ENCODE measurements at regions not wholly inside any gene's neighbourhood (a gene's known extent, or its start where the extent isn't known, plus 50 kb on each side); places are given as distances from the start of the nearest gene placed in this dataset.
"Not testable (repeated sequence)": the region's sequence is repeated elsewhere in the genome, so short reads cannot be mapped to it uniquely, and the experiment has no call there.

DNA sequence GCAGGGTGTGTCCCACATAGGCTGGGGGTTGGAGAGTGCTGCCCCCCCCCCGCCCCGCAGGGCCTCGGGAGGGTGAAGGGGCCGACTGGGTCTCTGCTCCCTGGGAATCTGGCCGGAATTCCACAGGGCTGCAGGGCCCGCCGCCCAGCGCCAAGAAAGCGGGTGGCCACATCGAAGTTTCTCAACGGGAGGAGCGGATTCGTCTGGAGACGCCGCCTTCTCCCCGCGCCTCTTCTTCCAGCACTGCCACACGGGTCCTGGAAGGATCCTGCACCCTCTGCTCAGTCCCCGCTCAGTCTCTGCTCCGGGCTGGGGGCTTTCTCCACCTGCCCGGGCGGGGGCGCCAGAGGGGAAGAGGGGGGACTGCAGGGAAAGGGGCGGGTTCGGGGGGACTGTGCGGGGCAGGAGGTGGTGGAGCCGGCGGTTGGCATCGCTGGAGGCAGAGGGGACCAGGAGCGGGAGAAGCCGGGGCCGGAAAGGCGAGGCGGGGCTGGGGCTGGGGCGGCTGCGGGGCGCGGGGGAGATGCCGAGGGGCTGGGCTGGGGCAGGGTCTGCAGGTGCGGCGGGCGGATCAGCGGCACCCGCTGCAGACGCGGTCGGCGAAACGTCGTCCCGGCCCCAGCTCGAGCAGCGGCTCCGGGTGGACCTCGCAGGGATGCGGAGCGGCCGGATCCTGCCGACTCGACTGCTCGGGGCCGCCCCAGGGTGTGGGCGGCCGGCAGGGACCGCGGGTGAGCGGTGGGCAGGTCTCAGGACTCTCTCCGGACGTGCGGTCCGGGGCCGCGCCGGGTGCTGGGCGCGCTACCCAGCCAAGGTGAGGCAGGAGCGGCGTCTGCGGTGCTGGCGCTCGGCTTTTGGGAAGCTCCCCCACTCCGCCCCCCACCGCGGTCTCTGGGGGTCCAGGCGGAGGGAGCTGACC is 811.4 kb upstream of the TMEM132C start:
- no peak for DNase-seq

DNA sequence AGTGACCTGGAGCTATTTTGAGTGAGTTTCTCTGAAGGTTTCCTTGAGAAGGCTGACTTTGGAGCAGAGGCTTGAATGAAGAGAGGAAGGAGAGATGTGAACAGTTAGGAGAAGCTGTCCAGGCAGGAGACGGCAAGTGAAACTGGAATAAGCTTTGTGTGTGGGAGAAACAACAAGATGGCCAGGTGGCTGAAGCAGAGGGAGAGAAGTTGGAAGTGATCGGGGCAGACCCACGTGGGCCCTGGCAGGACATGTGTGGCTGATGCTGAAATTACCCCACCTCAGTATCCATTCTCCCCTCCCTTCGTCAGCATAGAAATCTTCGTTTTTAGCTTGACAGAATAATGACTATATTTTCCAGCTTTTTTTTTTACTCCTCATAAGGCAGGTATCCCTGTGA is 809.2 kb upstream of the TMEM132C start:
- no peak for DNase-seq

DNA sequence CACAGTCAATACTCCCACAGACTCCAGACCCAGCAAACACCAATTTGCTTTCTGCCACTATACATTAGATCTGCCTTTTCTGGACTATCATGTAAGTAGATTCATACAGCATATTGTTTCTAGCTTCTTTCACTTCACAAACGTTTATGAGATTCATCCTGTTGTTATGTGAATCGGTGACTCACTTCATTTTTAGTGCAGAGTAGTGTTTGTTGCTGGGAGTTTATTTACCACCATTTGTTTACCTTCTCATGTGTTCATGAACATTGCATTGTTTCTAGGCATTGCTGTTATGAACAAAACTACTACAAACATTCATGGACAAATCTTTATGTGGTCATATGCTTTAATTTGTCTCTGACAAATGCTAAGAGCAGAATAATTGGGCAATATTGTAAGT is 807.8 kb upstream of the TMEM132C start:
- no peak for DNase-seq

DNA sequence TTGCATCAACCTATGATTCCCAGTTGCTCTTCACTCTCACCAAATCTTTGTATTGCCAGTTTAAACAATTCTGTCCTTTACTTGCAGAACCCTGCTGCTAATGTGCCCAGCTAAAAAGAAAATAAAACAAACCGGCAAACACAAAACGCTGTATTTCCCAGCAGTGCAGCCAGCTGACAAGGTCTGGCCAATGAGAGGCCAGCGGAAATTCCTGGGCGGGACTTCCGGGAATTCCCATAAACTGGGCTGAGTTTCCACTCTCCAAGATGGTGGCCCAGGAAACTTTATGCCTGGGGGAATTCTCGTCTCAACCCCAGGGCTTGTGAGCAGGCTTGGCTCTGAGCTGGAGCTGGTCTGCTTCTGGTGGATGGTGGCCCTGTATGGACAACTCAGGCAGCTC is 807.3 kb upstream of the TMEM132C start:
- DNase-seq: no peak

DNA sequence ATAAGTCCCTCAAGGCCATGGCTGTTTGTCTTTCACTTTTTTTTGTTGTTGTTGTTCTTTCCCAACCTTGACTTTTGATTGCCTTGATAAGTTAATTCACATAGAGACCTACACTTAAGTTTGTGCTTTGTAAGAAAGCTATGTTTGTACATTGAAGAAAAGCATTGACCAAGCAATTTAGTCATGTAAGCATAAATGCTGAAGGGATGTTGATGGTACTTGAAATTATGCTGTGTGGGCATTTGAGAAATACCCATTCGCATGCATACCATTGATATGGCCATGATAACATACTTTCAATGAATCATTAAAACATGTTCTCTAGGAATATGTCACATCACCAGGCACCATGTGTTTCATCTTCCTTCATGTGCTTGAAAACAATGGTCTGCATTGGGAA is 803.7 kb upstream of the TMEM132C start:
- no peak for DNase-seq

DNA sequence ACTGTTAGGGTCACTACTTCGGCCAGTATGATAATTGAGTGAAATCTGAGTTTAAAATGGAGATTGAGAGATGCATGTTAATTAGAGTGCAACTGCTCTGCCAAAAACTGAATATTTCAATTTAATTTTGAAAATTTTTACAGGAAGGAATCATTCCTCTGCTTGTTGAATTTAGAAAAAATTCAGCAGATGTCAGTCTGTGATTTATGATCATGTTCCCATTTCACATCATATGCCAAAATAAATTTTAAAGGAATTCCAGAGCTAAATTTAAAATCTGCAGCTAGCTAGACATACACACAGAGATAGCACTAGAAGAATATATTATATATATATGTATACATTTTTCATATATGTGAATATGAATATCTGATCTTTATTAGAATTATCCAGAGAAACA is 797.6 kb upstream of the TMEM132C start:
- DNase-seq: no peak

DNA sequence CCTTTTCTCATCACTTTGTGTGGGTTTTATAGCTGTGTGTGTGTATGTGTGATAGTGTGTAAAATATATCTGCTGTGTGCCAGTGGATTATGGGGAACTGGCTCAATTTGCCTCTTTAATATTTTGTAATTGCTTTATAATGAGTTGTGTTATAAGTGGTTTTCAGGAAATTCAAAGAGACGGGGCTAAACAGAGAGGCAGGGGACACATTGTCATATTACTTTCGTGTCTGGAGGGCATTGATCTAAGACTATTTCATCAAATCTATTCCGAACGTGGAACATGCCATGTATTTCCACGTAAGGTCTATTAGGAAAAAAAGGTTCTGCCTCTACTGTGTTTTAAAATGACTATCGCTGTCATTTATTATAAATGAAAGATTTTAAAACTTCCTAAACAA is 793.2 kb upstream of the TMEM132C start:
- DNase-seq: no peak

DNA sequence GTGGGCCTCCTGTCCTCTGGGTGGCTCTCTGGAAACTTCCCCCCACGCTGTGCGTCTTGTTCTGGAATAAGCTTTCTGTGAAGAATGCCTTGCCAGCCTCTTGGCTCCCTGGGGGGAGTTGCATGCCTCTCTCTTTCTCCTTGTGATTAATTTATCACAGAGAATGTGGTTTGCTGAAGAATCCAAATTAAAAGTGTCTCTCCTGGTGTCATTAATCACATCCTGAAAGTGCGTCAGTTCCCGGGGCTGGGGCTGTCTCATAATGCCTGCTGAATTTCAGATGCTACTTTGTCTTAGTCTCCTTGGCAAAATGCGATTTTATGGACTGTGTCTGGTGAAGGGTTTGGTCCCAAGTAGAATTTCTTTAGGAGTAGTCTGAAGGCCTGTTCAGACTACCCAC is 787.7 kb upstream of the TMEM132C start:
- peak in 1 of 3 donors; percentile 43 for DNase-seq

DNA sequence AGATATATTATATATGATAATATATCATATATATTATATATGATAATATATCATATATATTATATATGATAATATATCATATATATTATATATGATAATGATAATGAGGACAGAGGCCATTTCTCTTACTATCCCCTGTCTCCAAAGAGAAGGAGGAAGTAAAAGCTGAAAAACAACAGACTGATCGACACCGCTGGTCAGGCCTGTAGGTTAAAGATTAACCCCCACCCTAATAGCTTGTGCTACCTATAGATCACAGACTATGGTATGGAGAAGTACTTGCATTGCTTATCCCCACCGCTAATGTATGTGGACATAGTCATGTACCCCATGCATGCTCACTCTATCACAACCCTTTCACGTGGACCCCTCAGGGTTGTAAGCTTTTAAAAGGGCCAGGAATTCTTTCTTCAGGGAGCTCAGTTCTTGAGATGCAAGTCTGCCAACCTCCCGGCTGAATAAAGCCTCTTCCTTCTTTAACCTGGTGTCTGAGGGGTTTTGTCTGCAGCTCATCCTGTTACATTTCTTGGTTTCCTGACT is 786.1 kb upstream of the TMEM132C start:
- DNase-seq: no peak

DNA sequence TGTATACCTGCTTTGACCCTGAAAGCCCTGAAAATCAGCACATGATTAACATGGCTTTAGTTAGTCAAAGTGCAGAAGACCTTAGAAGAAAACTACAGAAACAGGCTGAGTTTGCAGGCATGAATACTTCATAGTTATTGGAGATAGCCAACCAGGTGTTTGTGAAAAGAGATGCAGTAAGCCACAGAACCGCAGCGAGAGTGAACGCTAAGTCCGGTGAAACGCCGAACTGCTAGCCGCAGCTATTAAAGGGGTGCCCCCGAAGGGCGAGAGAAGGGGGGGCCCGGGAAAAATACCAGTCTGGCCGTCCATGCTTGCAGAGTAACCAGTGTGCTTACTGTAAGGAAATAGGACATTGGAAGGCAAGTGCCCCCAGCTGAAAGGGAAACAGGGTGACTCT is 784.0 kb upstream of the TMEM132C start:
- no peak for DNase-seq

DNA sequence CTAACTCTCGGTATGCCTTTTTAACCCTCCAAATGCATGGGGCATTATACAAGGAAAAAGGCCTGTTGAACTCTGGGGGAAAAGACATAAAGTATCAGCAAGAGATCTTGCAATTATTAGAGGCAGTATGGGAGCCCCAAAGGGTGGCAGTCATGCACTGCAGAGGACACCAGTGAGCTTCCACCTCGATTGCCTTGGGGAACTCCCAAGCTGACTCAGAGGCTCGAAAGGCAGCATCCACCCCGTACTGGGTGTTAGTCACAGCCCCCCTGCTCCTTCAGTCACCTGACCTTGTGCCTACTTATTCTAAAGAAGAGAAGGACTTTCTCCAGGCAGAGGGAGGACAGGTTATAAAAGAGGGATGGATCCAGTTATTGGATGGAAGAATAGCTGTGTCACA is 781.4 kb upstream of the TMEM132C start:
- peak in 1 of 3 donors; percentile 70 for DNase-seq

DNA sequence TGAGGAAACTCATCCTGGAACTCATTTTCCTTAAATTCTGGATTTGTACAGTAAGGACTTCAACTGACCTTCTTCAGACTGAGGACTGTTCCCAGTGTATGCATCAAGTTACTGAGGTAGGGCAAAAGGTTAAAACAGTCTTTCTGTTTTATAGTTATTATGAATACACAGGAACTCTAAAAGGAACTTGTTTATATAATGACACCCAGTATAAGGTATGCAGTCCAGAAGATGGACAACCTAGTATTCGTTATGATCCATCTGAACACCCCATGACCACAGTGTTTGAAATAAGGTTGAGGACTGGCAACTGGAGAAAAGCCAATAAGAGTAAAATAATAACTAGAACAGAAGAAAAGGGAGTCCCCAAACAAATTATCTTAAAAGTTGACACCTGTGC is 779.9 kb upstream of the TMEM132C start:
- DNase-seq: no peak

DNA sequence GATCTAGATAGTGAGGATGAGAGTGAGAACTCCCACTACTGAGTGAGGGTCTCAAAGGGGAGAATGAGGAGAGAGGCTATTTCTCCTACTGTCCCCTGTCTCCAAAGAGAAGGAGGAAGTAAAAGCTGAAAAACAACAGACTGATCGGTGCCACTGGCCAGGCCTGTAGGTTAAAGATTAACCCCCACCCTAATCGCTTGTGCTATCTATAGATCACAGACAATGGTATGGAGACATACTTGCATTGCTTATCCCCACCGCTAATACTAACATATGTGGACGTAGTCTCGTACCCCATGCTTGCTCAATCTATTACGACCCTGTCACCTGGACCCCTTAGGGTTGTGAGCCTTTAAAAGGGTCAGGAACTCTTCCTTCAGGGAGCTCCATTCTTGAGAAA is 777.9 kb upstream of the TMEM132C start:
- DNase-seq: no peak

DNA sequence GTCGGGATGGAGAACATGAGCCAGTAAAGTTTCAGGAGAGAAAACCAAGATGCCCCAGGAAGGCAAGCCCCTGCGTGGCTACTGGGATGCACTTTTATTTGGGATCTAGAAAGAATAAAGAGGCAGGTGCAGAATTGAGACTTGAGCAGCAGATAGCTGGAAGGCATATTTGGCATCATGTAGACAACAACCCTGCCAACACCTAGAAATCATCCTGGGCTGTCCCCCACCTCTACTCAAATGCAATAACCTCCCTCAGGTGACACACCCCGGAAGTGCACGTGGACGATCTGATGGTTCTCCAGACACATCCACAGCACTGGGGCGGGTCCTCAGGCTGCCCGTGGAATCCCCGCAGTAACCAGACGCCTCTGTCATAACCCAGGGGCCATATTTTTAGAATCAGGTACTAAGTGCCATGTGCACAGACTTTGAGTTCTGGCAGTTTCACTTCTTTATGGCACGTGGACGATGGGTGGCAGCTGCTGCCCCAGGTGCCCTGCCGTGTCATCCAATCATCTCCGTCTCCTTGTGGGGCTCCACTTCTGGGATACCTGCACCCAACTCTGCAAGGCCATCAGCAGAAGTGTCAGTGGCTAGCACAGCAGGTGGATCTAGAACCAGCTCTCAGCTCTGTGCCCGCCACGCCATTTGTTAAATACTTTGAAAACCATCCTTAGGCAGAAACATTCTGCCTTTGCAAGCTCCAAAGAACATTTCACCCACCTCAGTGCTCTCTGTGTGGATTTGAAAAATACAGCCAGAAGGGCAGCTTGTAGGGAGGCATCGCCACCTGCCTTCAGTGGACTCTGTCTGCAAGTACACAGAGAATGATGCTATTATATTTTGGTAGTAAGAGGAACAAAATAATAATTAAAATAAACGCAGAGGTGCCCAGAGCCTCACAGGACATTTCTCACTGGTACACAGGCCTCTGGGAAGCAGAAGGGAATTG is 771.7 kb upstream of the TMEM132C start:
- DNase-seq: no peak

DNA sequence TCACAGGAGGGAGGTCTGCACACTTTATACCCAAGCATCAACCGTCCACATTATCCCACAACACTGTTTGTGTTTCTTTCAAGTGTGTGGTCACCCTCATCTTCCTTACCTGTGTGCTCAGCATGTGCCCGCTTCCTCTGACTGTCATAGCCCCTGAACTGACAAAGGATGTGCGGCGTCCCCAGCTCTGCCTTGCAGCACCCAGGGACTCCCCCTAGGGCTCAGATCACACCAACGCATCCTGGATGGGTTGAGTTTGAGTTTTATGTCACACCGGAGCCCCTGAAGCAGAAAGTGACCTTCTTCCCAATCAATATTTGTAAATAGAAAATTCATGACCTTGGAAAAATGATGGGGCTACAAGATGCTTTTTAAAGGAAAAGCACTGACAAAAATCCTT is 770.7 kb upstream of the TMEM132C start:
- DNase-seq: no peak

DNA sequence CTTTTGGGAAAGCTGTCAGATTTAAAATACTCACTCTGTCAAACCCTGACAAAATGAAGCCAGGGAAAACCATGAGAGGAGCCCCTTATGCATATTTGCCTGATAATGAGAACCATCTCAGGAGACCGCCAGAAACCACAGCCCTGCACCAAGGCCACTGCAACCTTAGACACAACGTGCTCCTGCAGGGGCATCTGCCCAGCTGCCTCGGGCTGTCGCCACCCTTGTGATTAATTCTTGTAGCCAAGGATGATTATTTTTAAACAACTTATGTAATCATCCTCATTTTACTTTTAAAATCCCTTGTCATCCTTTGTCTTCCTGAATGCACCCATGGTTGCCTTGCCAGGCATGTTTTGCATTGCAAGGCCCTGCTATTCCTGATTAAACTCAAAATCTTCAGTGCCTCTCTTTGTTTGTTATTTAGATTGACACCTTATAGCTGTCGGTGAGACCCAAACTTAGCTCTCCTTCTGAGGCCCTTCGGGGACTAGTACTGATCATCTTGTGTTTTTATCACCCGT is 766.4 kb upstream of the TMEM132C start:
- DNase-seq: peak in 1 of 3 donors; percentile 17

DNA sequence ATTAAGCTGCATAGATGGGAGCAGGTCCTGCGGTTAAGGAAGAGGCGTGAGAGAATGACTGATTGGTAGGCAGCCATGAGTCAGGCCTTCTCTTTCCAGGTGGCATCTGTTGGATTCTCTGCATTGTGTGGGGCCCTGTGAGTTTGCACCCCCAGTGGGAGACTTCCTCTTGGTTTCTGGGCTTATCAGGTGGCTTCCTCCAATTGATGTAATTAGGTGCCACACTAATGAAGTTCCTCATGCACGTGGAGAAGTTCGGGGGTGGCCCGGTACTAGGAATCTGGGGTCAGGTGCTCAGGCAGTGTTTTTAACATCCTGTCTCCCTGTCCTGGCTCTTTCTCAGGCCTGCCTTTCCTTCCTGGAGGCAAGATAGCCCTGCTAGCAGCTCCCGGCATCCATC is 765.1 kb upstream of the TMEM132C start:
- no peak for DNase-seq

DNA sequence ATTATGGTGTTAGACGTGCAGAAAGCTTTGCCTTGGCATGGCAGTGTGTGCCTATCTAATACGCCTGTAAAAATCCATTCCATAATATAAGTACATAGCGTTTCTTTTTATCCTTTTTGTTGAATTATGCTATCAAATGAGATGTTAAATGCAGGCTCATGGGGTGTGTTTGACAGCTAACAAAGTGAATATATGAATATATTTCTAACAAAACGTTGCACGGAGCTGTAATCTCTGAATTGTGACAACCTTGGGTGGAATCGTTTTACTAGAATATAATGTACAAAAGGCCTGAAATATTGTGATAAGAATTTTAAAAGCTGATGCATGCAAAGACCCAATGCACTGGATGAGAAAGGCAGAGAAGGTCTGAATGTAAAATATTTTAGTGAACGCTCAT is 763.7 kb upstream of the TMEM132C start:
- no peak for DNase-seq

DNA sequence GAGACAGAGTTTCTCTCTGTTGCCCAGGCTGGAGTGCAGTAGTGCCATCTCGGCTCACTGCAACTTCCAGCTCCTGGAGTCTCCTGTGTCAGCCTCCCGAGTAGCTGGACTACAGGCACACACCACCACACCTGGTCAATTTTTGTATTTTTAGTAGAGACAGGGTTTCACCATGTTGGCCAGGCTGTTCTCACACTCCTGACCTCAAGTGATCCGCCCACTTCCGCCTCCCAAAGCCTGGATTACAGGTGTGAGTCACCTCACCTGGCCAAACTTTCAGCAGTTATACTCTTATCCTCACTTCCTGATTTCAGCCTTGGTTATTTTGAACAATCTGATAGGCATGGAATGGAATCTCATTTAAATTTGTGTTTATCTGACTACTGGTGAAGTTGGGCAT is 763.0 kb upstream of the TMEM132C start:
- not testable (repeated sequence) for DNase-seq

DNA sequence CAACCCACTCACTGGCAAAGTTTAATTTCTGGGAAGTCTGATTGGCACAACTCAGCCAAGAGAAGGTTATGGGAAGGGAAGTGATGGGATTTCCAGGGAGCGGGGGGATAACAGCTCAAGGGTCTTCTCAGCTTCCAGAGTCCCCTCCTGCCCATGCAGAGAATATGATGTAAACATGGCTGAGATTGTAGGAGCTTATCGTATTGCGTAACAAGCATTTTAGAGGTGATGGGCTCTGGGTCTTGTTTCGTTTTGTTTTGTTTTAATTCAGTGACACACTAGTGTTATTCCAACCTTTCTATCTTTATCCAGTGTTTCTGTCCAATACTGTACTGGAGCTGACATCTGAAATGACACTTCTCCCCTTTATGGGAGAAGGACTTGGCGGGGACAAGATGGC is 762.1 kb upstream of the TMEM132C start:
- no peak for DNase-seq

DNA sequence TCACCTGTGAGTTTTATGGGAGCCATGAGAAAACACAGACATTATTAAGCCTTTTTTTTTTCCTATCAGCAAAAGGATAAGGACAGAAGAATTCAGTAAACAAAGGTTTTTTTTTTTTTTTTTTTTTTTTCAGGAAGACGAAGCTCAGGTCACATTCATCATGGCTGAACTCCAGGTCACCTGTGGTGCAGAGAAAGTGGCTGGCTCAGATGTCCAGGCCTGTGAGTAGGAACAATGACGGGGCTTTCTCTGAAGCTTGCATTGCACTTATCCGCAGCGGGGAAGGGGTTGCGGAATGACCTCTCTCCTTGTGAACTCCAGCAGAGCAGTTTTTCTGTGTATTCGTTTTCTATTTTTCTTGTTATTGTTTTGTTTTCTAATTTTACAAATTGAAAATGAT is 759.6 kb upstream of the TMEM132C start:
- DNase-seq: no peak

DNA sequence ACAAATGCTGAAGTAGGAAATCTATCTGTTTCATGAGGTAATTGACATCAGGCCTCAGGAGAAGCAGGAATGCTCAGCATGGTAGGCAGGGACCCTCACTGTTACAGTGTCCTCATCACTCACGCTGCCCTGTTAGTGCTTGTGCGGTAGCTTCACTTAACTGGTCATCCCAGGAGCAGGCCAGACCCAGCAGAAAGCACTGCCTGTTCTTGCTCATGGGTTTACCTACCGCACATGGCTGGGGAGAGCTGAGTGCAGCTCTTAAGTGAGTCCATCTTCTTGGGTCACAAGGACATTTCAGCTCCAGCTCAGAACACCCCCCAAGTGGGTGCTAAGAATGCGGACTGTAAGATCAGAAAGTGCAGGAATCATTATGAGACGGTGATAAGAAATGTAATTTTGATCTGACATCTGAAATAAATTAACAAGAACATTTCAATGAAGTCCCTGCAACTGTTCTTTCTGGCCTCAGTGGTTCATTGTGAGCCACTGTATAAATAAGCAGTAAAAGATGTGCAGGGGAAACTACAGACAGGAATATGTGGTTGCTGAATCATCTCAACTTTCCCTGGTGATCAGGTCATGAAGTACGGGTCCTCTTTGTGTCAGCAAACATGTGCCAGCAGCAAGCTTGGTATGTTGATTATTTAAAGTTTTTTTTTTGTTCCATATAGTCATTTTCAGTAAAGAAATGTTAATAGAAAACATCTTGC is 757.7 kb upstream of the TMEM132C start:
- peak in 1 of 3 donors; percentile 87 for DNase-seq

All from muscle of back (tissue), 3 donors.